ENCODE measurements at regions not wholly inside any gene's neighbourhood (a gene's known extent, or its start where the extent isn't known, plus 50 kb on each side); places are given as distances from the start of the nearest gene placed in this dataset.
"Not testable (repeated sequence)": the region's sequence is repeated elsewhere in the genome, so short reads cannot be mapped to it uniquely, and the experiment has no call there.

DNA sequence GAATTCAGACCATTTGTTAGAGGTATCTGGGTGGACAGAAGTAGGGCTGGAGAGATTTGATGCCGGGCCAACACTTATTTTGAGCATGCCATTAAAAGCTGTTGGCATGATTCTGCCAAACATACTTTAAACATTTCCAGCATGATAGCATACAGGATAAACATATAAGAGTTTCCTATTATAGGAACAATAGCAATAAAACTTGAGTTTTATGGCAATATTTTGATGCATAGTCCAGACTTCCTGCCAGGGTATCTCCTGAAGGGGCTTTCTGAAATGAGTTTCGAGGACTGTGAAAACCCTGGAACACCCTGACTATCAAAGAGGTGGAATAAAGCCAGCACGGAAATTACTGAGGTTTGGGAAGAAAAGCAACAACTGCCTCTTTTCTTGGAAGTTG, 1398.0 kb upstream of the NXPH2 start:
- no peak for DNase-seq (ENCODE audit: low spot score)

DNA sequence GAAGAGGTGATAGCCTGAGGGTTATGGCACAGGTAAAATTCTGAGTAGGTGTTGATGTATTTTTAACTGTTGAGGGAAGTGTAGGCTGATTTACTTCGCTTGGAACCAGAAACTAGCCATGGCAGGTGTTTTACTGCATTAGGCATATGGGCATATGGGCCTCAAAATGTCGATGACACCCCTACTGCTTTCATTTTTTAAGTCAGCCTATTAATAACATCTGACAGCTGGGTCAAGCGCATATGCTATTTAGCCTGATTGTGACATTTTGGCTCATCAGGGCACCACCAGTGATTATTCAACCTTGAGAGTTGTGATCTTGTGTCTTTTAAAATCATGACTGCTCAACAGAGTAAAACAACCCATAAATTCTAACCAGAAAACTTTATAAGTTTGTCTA, 1396.9 kb upstream of the NXPH2 start:
- DNase-seq (ENCODE audit: low spot score), result no peak

DNA sequence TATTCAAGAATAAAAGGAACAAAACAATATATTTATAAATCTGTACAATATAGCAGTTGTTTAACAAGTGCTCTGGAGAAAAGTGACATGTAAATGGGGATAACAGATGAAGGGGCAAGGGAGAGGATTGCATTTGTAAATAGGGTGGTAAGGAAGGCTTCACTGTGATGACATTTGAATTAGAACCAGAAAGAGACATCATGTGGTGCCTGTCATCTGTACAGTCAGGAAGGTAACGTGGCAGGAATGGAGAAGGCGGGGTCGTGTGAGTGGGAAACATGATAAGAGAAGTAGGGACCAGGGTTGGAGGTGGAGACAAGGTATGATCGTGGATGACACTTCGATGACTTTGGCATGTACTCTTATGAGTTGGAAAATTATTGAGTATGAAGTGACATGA, 1393.6 kb upstream of the NXPH2 start:
- DNase-seq (ENCODE audit: low spot score), result no peak

DNA sequence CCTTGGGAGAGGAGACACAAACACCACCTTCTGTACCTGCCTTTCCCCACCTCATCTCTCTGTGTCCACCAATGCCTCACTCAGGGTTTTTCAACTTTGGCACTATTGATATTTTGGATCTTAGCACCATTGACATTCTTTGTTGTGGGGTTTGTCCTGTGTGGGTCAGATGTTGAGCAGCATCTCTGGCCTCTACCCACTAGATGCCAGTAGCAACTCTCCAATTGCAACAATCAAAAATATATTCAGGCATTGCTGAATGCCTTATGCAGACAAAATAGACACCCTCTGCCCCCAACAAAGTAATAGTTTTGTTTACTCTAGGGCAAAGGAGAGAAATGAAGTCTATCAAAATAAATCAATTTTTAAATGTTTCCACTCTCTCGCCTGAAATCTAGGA, 1384.3 kb upstream of the NXPH2 start:
- no peak for DNase-seq (ENCODE audit: low spot score)

DNA sequence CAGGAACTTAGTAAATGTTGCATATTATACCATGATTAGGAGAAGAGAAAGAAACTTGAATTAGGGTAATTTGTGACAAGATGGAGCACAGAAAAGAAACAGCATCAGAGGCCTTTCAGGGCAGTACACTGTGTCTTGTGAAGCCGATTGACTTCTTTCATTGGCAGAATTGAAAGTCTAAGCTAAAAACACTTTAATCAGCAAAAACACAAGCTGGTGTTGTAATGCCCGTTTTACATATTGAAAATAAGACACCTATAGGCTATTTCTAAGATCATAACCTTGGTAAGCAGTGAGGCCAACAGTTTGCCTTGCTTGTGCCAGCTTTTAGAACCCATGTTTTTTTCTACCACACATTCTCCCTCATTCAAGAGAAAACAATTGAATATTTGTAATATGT, 1378.1 kb upstream of the NXPH2 start:
- DNase-seq (ENCODE audit: low spot score), result no peak

DNA sequence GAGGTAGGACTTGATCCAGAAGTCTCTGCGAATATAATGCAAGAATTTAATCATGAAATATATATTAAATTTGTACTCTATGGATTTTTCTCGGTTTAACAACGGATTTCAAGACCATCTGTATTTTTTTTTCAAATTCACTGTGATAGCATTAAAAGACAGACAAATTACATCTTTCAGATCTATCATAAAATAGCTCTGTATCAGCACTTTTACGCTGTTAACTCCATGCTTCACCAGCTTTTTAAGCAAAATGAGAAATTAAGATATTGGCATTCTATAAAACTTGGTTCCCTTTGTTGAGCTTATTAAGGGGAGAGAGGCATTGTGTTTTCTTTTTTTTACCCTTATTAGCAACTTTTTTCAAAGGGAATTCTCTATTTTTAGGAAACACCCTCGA, 1377.6 kb upstream of the NXPH2 start:
- no peak for DNase-seq (ENCODE audit: low spot score)

DNA sequence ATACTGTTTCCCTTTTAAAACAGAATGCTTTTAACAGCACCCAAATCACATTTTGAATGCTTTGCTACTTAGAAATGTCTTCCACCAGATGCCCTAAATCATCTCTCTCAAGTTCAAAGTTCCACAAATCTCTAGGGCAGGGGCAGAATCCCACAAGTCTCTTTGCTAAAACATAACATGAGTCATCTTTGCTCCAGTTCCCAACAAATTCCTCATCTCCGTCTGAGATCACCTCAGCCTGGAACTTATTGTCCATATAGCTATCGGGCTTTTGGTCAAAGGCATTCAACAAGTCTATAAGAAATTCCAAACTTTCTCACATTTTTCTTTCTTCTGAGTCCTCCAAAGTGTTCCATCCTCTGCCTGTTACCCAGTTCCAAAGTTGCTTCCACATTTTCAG, 1374.5 kb upstream of the NXPH2 start:
- DNase-seq (ENCODE audit: low spot score), result no peak

DNA sequence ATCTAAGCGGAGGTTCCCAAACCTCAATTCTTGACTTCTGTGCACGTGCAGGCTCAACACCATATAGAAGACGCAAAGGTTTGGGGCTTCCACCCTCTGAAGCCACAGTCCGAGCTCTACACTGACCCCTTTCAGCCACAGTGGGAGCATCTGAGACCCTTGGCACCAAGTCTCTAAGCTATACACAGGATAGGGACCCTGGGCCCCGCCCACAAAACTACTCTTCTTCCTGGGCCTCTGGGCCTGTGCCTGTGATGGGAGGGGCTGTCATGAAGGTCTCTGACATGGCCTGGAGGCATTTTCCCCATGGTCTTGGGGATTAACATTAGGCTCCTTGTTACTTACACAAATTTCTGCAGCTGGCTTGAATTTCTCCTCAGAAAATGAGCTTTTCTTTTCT, 1374.1 kb upstream of the NXPH2 start:
- no peak for DNase-seq (ENCODE audit: low spot score)

DNA sequence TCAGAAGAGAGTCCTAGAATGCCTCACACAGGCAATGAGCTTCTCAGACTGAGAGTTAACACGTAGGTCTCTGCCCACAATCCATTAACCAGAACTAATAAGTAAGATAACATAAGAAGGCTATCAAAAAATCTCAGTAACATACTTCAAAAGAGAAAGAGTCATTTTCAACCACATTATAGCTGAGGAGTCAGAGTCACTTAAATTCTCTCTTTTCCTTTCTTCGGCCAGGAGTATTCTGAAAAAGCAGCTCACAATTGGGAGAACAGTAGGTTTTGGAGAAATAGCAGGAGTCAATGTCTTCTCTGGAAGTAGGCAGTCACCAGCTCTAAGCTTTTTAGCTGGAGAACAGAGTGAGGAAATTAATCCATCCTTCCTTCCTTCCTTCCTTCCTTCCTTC, 1364.4 kb upstream of the NXPH2 start:
- no peak for DNase-seq (ENCODE audit: low spot score)

DNA sequence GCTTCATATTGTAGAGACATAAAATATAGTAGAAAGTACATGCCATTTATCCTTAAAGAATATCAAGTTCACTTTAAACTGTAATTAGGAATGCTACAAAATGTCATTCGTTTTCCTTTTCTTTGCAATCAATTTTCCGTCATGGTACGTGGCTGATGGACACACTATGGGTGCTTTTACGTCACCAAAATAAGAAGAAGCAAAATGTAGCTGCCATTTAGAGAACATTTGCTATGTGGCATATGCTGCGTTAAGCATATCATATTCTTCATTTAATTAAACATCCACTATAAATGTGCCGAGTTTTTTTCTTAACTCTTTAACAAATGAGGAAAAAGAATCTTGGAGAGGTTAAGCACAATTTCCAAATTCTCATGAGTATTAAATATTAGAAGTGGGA, 1358.5 kb upstream of the NXPH2 start:
- DNase-seq (ENCODE audit: low spot score), result no peak

DNA sequence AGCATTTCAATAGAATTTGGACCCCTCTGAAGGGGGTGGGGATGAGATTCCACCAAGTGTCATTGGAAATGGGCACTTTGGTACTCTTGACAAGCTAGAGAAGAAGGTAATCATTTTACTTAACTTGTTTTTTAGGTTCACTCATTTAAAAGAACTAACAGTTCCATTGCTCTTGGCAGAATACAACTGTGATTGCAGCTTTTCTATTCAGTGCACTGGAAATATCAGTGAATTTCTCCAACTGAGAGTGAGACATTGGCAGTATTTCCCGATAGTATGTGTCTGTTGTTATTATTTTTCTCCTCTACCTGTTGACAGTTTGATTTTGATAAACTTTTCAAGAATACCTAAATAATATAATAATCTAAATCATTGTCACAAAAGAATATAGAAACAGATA, 1356.7 kb upstream of the NXPH2 start:
- DNase-seq (ENCODE audit: low spot score), result no peak

DNA sequence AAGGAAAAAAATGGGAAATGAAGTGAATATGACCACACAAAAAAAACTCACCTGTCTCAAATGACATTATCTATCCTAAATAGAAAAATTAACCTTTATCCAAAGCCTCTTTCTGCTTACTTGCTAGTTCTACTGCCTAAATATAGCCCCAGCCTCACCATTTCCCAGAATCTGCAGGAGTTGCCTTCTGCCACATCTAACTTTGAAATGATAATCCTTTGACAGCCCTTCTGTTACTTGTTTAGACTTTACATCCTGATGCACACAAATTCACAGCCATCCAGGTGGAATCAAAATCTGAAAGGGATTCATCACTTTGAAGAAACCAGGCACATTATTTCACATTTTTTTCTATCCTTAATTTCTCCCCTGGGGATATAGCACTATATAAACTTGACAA, 1356.2 kb upstream of the NXPH2 start:
- no peak for DNase-seq (ENCODE audit: low spot score)

DNA sequence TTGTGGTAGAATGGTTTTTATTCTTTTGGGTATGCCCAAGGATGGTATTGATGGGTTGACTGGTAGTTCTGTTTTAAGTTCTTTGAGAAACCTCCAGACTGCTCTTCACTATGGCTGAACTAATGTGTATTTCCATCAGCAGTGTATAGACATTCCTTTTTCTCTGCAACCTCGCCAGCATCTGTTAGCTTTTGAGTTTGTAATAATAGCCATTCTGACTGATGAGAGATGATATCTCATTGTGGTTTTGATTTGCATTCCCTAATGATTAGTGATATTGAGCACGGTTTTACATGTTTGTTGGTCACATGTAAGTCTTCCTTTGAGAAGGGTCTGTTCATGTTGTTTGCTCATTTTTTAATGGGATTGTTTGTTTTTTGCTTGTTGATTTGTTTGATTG, 1348.7 kb upstream of the NXPH2 start:
- no peak for DNase-seq (ENCODE audit: low spot score)

DNA sequence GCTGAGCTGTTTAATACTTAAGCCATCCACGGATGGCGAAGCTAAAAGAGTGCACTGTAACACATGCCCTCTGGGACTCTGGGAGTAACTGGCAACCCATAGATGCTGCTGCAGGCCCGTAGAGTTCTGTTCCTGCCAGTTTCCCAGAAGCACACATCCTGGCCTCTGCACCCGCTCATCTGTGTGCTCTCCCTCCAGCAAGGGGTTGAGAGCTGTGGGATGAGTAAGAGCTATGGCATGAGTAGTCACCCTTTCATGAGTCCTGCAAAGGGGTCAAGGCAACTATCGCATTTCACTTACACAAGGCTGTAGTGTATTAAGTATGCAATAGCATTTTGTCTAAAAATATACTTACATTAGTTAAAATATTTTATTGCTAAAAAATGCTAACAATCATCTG, 1341.8 kb upstream of the NXPH2 start:
- no peak for DNase-seq (ENCODE audit: low spot score)

DNA sequence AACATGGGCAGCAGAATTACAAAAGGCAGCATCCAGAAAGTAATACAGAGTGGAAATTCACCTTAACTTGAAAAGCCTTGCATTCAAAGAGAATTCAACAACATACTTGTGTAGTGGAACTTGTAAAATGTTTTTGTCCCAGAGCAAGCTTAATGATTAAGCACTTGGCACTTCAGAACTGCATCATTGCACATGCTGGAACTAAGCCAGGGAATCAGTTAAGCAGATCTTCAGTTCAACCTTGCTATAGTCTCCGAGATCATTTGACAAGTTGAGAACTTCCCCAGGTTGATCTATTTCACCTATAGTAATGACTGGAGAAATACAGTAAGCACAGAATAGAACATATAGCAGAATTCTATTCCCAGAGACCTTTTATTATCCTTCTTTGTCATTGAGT, 1337.2 kb upstream of the NXPH2 start:
- DNase-seq (ENCODE audit: low spot score), result no peak

DNA sequence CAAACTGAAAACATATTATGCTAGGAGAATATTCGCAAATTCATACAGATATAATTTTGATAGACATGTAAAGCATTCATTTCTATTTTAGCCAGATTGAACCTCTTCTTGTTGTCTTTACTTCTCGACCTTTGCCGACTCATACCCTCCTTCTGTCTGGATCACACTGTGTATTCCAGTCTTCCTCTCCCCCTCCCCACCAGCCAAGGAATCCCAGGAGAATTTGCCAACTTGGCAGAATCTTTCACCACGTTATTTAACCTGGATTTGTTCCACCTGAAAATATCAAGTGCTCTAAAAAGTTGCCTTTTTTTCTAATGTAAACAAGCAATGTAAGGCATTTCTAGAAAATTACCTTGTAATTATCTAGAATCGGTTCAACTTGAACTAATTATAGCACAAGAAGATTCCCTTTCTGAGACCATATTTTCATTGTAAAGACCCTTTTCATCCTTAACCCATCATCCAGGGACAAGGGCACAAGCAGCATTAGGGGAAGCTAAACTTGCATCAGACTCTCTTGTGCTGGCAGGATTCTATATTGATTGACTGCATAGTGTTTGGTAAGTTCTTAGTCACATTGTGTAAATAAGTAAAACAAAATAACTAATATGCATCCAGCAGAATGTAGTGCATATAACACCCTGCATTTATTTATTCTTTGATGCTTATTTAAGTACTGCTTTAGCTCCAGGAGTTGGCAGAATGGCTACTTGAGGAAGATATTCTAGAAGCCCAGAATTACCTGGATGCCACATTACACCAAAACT, 1328.7 kb upstream of the NXPH2 start:
- DNase-seq (ENCODE audit: low spot score), result no peak

DNA sequence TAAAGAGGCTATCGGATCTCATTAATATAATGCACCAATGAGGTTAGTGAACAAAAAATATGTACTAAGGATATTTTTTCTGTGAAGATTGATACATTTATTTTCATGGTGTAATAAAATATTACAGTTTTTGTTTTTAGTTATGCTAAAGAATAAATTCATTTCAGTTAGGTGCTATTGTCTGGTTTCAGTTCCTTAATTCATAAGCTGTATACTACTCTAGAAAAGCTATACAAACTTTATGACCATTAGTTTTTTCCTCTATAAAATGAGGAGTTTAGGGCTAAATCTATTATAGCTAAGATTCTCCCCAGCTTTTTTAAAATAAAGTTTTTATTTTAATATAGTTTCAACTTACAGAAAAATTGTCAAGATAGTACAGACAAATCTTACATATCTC, 1311.7 kb upstream of the NXPH2 start:
- DNase-seq (ENCODE audit: low spot score), result no peak

DNA sequence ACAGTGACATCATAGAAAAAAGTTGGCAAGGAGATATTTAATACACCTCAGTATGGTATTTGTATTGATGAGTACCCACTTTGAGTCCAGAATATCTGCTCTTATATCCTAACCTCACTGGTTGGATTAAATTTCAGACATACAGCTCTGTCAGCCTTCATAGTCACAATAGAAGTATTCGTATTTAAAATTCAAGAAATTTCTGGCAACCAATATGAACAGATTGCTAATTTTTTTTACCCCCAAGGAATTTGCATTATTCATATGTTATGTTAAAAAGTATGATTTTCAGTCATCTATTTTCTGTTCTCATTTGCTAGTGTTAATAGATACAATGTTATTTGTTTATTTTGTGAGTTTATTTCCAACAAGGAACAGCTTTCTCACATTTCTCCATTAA, 1306.8 kb upstream of the NXPH2 start:
- no peak for DNase-seq (ENCODE audit: low spot score)

DNA sequence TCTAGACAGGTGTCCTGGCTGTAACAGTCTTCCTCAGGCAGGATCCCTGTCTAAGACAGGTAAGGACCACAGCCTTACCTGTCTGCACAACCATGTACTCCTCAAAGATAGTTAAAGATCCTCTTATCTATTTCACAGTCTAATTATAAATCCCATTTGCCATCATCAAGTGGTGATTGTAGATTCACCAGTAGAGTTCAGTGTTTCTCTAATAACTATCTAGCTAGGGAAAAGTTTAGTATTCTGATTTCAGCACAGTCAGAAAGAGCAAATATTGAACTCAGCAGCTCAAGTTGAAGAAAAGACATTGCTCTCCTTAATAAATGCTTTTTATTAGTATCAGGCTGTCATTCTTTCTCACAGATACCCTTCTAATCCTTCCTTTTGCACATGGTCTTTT, 1305.5 kb upstream of the NXPH2 start:
- no peak for DNase-seq (ENCODE audit: low spot score)

DNA sequence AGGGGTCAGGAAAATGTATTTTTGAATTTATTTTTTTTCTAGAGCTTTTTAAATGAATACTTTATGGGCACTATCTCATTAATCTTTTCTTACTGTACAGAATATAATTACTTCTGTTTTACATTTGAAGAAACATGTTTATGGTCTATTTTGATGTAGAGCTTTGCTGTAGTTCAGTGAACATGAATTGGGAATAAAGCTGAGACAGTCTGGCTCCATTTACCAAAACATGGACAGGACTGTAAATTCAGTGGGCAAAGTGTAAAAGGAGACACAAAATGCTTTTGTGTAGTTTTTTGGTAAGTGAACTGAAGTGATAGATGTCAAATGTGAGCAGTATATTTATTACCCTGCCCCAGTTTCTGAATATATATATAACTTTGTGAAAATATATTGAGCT, 1298.8 kb upstream of the NXPH2 start:
- no peak for DNase-seq (ENCODE audit: low spot score)

DNA sequence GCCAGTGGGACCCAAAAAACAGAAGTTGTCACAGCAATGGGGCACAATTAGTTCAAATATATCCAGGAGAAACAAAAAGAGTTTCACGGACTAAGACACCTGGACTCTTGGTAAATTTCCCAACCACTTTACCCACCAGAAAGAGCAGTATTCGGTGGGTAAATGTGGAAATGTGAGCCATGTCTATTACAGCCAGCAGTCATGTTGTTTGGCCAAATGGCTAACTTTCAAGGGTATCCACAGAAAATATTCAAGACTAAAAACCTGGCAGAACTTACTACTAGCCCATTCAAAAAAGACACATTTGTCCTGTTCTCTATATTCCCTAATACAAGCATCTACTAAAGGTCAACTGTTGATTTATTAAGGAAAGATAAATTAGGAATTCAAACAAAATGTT, 1296.0 kb upstream of the NXPH2 start:
- DNase-seq (ENCODE audit: low spot score), result no peak

DNA sequence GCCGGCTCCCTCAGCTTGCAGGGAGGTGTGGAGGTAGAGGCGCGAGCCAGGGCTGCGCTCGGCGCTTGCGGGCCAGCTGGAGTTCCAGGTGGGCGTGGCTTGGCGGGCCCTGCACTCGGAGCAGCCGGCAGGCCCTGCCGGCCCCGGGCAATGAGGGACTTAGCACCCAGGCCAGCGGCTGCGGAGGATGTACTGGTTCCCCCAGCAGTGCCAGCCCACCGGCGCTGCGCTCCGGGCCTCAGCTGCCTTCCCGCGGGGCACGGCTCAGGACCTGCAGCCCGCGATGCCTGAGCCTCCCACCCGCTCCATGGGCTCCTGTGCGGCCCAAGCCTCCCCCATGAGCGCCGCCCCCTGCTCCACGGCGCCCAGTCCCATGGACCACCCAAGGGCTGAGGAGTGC, 1293.6 kb upstream of the NXPH2 start:
- not testable (repeated sequence) for DNase-seq (ENCODE audit: low spot score)

DNA sequence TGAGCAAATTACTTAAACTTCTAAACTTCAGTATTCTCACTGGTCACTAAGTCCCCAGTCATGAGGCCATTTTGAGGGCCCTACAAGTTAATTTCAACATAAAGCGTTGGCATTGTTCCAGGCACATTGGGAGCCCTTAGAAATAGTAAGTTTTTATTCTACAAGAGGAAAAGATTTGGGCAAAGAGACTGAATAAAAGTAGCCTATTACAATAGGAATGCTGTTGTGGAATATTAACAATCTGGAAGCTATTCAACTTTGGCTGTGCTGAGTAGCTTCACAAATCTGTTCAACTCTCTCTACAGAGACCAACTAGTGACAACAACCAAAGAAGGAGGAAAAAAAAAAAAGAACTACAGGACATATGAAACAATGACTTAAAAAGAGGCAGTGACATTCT, 1287.5 kb upstream of the NXPH2 start:
- DNase-seq (ENCODE audit: low spot score), result no peak

DNA sequence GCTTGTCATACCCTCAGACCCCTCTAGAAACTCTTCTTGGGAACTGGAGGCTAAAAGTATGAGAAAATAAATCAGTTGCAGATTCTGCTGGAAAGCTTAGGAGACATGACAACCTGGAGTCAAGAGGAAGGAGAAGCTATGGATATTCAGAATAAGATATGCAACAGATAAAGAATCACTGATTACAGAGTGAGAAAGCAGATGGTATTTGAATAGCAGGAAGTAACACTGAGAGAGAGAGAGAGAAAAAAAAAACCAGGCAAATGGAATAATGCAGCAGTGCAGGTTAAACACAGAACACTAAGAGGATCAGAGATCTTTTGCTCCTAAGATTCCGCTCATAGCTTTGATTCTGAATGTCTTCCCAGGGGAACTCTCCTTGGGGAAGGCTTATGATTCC, 1284.1 kb upstream of the NXPH2 start:
- DNase-seq (ENCODE audit: low spot score), result no peak

DNA sequence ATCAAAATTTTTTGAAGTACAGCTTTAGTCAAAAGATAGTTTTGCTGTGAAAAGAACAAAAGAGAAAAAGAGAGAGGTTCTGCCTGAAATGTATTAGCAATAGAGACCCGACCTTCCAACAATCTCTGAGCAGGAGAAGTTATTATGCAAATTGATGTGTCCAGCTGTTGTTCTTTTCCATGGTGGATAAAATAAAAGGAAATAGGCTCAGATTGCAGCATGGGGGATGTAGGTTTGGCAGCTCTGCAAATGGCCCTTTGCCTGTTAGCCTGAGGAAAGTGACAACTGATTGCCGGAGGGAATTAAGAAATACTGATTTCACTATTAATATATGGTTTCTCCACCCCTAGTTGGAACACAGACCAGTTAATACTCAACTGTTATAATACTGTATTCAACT, 1283.2 kb upstream of the NXPH2 start:
- no peak for DNase-seq (ENCODE audit: low spot score)
